NCI-H1092 treated with DMSO at 0.1 percent for 48 hours (cell line): ENCODE measurements at regions not wholly inside any gene's neighbourhood (a gene's known extent, or its start where the extent isn't known, plus 50 kb on each side); places are given as distances from the start of the nearest gene placed in this dataset.
"Not testable (repeated sequence)": the region's sequence is repeated elsewhere in the genome, so short reads cannot be mapped to it uniquely, and the experiment has no call there.

ENCODE experiments used
- DNase-seq: peaks from one replicate; lab custom pipeline; 2025; lab: John Stamatoyannopoulos, UW

DNA sequence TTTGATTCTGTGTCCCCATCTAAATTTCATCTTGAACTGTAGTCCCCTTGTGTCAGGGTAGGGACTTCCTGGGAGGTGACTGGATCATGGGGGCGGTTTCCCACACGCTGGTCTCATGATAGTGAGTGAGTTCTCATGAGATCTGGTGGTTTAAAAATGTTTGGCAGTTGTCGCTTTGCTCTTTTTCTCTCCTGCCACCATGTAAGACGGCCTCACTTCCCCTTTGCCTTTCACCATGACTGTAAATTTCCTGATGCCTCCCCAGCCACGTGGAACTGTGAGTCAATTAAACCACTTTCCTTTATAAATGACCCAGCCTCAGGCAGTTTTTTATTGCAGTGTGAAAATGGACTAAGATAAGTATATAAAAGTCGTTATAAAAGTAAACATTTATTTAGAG, 80.5 kb upstream of the SGK1 start:
- DNase-seq = no peak

DNA sequence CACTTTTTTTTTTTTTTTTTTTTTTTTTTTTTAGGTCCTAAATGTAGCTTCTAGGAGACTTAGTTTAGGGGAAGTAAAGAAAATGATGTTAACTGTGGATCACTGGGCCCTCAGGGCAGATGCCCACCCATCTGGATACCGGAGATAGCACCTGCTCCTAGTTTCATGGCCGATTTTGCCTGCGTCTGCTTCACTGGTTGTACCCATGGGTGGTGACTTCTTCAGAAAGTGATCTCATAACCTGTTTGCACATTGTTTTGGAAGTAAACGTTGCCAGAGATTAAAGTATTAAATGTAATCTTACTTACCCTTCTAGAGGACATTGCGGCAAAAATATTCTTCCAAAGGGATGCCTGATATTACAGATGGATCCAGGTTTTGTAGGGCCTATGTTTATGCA, 79.8 kb upstream of the SGK1 start:
- no peak for DNase-seq

DNA sequence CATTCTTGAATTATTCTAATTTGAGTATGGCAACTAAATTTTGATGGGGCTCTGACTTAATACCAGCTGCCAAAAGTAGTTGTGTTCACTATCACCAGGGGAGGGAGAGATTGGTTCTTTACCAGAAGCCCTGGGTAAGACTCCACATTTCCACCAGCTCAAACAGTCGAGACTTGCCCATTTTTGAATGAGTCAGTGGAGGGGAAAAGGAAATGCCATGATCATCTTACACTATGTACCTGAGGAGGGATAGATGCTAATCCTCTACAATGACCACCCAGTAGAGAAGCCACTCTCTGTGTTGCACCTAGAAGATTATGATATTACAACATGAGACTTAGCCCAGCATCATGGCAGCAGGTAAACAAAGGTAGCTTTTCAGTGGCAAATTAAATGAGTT, 77.0 kb upstream of the SGK1 start:
- no peak for DNase-seq

DNA sequence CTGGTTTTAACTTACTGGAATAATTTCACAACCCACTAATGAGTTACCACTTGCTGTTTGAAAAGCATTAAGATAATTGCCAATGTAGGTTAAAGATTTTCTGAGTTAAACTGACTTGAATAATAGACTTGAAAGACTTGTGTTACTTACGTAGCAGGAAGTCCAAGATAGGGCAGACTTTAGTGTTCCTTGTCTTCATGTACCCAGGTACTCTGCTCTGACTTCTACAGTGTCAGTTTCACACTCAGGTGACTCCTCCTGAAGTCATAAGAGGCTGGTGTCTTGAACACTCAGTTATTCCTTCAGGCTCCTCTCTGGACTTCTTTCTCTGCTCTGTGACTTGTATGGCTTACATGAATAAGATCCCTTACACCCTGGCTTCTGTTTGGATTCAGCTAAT, 76.3 kb upstream of the SGK1 start:
- DNase-seq = no peak

DNA sequence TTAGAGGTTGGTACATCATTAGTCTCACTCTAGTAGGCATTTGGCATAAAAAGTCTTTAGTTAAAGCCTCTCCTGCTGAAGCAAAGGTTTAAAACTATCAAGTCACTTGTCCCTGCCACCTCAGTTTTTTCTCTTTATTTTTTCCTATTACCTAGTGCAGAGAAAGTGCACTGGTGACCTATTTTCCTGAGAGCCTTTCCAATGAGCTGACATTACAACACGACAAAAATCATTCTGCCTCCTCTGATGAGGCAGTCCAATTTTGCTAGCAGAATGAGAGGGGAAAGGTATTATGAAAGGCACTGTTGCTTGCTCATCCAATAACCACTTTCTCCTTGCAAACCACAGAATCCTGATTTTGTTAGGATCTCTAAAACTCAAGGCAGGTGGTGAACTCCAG, 73.3 kb upstream of the SGK1 start:
- DNase-seq = peak; percentile 59

DNA sequence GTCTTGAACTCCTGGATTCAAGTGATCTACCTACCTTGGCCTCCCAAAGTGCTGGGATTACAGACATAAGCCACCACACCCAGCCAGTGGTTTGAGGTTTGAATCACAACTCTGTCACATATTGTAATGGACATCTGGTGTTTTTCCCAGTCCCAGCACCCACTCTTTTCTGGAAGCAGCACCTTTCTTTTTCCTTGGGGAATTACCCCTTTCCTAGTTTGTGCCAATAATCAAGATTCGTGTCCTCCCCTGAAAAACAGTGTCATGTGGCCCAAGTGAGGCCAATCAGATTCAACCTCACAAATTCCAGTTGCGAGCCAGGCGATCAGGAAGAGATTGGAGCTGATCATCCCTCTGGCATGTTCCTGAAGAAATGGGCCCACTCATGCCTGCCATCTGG, 71.7 kb upstream of the SGK1 start:
- DNase-seq = no peak

DNA sequence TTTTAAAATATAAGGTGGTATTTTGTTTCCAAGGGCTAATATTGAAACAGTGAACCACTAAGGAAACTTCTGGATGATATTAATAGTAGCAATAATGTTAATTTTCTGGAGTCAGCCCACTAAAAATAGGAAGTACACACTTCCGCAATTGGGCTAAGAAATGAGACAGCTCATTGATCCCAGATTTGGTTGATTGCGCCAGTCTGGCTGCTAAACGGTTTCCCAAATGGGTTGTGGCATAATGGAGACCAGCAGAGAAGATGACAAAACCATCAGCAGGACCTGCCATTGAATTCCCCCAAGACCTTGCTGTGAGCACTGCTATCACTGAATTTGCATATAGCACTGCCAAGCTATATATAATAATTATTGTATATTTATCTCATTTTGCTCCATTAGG, 71.2 kb upstream of the SGK1 start:
- no peak for DNase-seq

DNA sequence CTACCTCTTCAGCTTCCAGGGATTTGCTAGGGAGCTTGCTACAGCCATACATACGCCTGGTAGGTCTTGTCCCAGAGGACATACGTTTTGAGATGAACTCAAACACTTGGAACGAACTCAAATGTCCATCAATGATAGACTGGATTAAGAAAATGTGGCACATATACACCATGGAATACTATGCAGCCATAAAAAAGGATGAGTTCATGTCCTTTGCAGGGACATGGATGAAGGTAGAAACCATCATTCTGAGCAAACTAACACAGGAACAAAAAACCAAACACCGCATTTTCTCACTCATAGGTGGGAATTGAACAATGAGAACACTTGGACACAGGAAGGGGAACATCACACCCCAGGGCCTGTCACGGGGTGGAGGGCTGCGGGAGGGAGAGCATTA, 68.6 kb upstream of the SGK1 start:
- not testable (repeated sequence) for DNase-seq

DNA sequence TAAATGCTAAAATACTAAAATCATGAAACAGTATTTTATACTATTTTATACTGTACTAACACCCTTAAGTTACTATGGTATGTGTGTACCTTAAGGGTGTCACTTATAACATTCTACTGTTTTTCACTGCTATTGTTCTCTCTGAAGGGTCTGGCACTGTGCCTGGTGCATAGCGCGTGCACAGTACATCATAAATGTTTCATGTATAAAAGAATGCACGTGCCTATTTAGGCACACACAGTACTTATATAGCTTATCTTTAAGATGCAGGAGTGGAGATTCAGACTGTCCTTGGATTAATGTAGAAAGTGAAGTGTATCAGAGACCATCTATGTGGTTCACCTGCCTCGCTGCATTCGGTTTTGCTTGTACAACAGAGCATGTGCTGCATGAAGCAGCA, 64.0 kb upstream of the SGK1 start:
- peak; percentile 12 for DNase-seq

DNA sequence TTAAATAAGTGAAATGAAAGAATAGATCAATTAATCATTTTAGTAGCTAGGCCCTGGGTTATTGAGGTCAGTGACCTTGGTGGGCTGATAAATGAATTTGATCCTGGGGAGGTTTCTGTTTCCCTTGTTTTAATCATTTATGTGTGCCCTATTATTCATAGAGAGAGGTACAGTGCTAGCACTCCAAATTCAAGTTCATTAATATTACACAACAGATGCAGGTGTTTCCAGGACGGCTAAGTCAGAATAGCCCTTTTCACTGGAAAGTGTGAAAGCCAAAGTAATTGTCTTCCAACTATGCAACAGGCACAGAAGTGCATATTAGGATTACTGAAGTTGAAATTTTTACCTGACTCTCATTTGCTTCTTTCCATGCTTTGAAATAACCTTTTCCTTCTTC, 61.7 kb upstream of the SGK1 start:
- DNase-seq = no peak

DNA sequence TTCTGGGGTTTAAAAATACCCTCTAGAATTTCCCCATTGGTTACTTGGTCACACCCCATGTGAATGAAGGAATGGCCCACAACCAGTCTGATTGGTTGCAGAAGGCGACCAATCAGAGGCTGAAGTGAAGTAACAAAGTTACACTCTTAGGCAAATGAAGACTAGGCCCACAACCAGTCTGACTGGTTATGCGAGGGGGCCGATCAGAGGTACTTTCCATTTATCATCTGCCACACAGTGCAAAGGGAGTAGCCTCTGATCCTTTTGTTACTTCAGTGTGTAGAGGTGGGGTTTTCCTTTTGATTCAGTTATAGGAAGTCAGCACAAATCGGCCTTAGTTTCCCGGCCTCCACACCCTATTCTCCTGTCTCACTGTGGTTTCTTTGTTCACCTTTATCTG, 61.2 kb upstream of the SGK1 start:
- DNase-seq = no peak

DNA sequence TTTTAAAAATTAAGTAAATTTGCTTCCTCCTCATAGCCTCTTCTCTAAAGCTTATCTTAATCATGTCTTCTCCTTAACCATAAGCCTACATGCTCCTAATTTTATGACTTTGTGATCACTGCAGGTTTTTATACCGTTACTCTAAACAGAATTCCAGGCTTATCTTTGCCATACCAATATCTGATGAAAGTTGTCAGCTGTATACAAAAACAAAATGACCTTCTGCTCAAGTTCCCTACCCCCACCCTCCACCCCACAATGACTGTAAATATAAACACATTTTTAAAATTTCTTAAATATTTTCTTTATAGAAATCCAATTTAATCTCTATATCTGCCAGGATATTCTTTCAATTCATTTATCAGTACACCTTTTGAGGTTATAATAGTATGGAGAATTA, 60.5 kb upstream of the SGK1 start:
- DNase-seq = no peak

DNA sequence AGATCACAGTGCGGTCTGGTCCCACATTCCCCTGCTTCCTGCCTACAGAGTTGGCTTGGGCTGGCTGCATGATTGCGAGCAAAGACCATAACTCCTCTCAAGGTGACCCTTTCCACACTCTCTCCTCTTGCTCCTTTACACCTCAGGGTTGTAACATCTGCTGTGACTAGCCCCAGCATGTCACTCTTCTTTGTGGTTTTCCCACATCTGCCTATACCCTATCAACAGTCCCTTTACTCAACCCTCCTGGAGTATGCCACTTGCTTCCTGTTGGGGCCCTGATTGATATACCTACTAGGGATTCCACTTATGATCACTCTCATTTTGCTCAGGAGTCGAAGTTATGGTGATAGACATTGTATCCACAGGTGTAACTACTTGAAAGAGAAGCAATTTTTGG, 58.9 kb upstream of the SGK1 start:
- DNase-seq = no peak

DNA sequence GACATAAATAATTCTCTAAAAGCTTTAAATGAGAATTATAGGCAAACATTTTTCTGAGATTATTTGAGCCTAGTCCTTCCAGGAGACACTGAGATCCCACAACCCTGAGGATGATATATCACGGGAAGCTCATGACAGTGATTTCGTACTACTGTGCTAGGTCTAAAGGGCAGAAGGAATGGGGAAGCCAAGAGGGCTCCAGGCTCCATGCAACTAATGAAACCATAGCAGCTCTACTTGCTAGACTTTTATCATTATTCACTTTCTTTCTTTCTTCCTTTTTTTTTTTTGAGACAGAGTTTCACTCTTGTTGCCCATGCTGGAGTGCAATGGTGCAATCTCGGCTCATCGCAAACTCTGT, 57.3 kb upstream of the SGK1 start:
- DNase-seq = no peak

DNA sequence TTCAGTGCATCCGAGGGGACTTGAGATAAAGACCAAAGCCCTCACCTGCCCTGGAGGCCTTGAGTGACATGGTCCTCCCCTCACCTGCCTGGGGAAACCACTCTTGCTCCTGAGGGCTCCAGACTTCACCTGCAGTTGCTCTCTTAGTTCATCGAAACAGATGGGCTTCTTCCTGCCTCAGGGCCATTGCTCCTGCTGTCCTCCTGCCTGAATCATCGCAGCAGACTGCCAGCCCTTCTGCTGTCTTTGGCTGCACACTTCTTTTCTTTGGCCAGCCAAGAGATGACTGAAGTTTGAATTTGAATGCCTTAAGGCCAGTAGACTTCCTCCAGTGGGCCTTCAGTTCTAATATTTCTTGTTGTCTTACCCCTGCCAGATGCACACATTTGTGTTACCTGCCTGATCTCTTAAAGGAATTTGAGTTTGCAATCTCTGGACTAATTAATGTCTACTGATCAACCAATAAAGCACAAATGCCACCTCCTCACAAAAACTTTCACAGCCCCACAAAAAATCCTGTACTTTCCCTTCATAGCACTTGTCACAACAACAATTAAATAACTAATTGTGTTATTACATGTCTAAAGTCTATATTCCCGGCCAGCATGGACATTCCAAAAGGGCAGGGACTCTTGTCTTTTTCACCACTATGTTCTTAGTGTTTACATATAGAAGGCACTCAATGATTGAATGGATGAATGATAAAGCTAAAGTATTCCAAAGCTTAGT, 56.7 kb upstream of the SGK1 start:
- no peak for DNase-seq

DNA sequence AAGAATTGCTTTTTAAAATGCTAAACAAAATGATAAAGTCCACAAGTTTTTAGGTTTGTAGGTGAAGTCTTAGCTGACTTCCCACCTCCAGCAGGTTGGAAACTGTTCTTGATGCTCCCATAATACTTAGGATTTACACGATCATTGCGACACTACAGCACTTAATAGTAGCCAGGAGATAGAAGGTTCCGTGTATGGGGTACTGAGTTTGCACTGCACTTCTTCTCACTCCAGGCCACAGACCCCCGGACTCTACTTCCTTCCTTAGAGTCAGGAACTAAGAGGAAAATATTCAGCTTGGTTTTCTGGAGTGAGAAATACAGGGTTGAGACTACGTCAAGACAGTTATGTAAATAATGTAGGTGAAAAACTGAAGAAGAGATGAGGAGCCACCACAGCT, 56.1 kb upstream of the SGK1 start:
- no peak for DNase-seq

DNA sequence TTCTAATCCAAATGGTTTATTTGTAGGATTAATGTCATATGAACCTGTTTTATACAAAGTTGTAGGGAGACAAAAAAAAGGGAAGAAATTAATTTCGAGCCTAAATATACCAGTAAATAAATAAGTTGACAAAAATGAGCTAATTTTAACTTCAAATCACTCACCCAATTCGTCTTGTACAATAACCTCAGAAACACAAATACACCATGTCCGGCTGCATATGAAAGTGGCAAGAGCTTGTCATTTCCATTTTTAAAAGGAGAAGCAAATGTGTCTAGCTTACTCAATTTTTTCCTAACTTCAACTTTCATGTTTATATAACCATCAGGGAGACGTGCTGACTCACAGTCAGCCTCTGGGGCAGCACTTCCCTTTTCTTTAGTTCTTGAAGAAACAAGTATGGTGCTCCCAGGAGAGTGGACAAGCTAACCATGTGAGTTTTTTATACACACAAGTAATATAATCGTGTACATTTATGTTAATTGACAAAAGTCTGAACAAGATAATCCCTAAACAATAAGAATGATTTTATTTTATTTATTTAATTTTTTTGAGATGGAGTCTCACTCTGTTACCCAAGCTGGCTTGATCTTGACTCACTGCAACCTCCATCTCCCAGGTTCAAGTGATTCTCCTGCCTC, 55.5 kb upstream of the SGK1 start:
- no peak for DNase-seq

DNA sequence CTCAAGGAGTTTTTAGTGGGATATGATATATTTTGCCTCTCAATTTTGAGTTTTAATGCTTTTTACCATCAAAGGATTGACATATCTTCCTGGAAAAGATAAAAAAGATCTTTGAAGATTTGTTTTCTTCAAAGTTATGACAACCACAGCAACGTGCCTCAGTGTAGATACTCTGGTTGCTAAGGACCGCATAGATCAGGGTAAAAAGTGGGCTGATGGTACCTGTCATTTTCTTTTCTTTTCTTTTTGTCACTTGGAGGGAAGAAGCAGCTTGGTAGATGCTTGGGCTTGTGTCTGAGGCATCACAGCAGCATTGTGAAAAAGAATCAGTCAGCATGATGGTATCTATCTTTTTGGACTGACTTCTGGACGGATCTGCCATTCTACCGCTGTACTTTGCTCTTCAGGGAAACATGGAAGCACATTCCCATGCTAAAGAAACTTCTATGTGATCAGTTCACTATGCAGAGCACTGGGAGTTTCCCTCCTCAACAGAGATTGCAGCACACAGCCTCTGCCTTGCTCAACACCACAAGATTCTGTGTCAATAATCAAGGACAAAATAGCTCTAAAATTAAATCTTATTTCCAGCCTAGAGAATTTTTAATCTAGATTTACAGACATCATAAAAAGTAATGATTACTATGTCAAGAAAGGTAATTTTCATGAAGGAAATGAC, 54.8 kb upstream of the SGK1 start:
- no peak for DNase-seq

DNA sequence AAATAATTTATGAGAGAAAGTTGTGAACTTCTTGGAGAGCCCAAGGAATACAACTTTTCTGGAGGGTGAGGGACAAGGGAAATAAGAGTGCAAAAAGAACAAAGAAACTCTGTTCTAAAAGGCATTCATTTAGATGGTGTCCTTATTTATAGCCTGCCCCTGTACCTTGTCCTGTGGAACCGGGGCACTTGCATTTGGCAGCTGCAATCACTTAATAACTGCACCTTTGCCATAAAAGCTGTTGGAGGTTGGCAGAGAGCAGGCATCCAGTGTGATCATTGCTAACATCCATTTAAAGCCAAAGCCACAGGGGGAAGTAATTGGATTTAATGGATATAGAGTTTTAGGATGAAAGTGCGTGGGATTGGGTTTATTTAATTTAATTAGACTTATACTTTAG, 50.8 kb upstream of the SGK1 start:
- no peak for DNase-seq
